OCI-LY1 (cell line): ENCODE measurements at regions not wholly inside any gene's neighbourhood (a gene's known extent, or its start where the extent isn't known, plus 50 kb on each side); places are given as distances from the start of the nearest gene placed in this dataset.

Experiments used
- EZH2 ChIP-seq: fragments of 200-600 bp; sonication (generic), shearing (Covaris generic); IDR thresholded peaks from 2 replicates; pipeline ENCODE4 v1.8.0; 2017; ENCODE audit warnings: borderline replicate concordance, mixed run types, mild to moderate bottlenecking, antibody characterized with exemption, low read length, moderate library complexity, mixed read lengths
- TF ChIP-seq, protein P1 (sequence below): fragments of 200-600 bp; sonication (generic), shearing (Covaris generic); IDR thresholded peaks from 2 replicates; pipeline ENCODE4 v1.5.1; 2017; ENCODE audit warnings: mild to moderate bottlenecking, antibody characterized with exemption, low read length, moderate library complexity, mixed read lengths

GRCh38 chr2:104289651-104290565, 564.0 kb upstream of the POU3F3 start:
- TF ChIP-seq, protein P1, sequence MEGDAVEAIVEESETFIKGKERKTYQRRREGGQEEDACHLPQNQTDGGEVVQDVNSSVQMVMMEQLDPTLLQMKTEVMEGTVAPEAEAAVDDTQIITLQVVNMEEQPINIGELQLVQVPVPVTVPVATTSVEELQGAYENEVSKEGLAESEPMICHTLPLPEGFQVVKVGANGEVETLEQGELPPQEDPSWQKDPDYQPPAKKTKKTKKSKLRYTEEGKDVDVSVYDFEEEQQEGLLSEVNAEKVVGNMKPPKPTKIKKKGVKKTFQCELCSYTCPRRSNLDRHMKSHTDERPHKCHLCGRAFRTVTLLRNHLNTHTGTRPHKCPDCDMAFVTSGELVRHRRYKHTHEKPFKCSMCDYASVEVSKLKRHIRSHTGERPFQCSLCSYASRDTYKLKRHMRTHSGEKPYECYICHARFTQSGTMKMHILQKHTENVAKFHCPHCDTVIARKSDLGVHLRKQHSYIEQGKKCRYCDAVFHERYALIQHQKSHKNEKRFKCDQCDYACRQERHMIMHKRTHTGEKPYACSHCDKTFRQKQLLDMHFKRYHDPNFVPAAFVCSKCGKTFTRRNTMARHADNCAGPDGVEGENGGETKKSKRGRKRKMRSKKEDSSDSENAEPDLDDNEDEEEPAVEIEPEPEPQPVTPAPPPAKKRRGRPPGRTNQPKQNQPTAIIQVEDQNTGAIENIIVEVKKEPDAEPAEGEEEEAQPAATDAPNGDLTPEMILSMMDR, result no peak
- TF ChIP-seq EZH2, result no peak
